Globus pallidus (tissue), 1 donor: ENCODE measurements at regions not wholly inside any gene's neighbourhood (a gene's known extent, or its start where the extent isn't known, plus 50 kb on each side); places are given as distances from the start of the nearest gene placed in this dataset.

Source experiments
- DNase-seq: peaks from one replicate; pipeline ENCODE4 v3.0.0-alpha.2; 2015; ENCODE audit warnings: low spot score

DNA sequence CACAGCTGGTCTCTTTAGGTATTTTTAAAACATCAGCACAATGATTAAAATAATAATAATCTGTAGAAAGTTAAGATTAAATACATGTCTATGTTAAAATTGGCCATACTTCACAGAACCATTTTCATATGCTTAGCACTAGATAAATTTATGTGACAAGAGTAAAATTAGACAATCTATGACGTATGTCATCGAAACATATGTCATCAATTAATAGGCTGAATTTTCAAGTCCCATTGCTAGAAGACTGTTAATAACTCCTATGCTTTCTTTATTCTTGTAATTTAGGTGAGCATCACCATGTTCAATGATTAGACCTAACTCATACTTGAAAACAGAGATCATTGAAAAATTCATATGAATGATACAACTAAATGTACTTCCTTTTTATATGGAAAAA is 593.3 kb upstream of the KCNMB2 start:
- DNase-seq, result no peak

DNA sequence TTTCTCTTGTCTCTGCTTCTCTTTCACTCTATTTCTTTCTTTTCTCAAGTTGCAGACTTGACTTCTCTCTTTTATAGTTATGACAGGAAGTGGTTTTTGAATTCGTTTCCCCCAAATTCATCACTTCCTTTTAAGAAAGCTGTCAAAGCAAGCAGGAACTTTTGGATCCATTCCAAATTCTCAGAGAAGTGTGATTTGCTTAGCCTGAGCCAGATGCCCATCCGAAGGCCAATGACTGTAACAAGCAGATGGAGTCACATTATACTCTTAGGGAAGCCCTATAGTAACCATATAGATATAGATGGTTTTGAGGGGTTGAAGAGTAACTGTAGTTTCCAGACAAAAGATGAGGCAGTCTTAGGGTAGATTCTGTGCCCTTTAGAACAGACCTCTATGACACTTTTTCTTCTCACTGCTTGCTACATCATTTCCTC is 592.0 kb upstream of the KCNMB2 start:
- DNase-seq, result no peak

DNA sequence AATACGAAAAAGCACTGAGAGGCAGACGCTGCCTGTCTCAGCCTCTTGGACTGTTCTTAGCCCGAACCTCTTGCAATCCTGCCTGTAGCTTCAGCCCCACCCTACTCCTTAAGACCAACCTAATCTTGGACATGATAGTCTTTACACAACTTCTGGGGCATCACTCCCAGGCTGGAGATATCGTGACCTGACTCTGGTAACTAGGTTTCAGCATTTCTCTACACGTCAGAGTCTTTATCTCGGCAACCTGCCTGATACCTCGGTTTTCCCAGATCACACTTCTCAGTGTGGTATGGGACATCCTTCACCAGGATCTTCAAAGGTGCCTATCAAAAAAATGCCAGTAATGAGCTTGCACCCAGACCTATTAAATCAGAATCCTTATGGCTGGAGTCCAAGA is 590.2 kb upstream of the KCNMB2 start:
- DNase-seq, result no peak

DNA sequence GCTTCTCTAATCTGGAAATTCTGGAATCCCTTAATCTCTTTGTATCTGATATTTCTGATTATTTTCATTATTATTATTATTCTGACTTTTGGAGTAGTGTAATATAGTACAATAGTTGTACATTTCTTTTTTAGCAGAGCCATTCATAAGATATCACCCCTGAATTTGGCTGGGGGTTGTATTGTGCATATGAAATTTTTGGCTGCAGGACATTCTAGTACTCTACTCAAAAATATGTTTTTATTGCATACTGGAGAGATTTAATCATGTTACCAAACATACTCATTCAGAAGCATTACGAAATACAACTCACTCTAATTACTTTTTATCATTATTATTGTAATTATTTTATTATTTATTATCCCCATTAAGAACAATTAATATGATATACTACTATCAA is 589.7 kb upstream of the KCNMB2 start:
- DNase-seq, result no peak

DNA sequence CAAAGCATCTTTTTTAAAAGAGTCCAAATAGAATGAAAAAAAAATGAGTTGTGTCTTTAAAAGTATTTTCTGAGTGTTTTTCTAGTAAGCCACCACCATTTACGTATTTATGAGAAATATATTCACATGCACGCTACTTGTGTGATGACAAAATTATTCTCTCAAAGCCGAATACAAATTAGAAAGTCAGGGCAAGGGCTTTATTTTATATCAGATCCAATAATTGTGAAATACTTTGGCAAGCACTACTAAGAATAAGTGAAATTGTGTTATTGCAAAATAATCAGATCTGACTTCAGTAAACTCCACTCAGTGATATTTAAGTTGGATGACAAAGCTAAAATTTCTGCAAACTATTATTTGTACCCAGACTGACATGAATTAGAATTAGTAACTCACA is 589.3 kb upstream of the KCNMB2 start:
- no peak for DNase-seq

DNA sequence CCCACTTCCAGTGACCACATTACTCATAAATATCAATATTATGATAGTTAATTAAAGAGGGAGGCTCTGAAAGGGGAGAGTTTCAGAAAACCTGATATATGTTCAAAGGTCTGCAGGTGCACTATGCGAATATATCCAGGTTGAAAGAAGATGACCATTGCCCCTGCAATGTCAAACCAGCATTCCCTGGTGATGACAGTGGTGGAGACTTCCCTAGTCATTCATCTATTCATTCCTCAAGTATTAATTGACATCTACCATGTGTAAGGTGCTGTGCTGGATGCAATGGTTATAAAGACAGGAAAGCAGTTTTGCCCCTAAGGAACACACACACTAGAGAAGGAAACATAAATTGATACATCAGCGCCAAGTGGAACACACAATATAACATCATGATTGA is 588.3 kb upstream of the KCNMB2 start:
- DNase-seq, result no peak

DNA sequence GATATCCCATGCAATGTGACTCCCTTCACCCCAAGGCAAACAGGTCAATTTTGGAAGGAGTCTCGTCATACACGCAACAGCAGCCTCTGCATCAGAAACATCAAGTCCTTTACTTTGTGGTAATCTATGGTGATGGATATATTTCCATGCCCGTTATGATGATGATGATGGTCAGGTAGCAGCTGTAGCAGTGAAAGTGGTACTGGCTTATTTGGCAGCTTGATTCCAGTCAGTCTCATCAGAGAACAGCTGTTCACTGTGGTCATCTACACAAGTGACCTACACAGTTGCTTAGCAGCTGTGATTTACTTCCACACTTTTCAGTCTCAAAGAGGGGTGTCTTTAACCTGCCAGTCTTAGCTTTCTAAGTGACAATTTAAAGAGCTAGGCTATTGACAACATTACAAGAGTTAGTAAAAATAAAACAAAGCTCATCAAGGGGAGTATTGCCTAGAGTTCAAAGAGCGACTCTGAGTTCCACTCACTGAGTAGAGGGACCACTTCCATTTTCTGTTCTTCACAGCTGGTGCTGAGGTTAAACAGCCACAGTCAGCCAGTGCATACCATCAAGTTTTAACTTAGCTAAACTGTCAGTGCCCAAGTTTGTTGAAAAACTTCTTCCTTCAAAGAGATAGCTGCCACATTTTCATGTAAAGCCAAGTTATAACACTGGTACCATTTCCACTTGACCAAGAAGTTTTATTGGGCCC is 587.4 kb upstream of the KCNMB2 start:
- DNase-seq, result no peak

DNA sequence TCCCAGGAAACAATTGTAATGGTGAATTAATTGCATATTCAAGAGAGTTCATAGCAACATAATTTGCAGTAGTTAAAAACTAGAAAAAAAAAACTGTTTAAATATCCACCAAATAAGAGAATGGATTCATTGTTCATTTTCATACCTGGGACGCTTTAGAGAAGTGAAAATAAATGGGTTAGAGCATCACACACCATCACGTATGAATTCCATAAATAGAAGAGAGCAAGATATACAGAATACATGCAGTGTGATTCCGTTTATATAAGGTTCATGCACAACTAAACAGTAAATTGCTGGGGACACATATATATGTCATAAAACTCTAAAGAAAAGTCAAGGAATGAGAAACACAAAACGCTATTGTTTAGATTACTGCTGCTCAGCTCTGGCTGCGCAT is 577.0 kb upstream of the KCNMB2 start:
- DNase-seq, result no peak

DNA sequence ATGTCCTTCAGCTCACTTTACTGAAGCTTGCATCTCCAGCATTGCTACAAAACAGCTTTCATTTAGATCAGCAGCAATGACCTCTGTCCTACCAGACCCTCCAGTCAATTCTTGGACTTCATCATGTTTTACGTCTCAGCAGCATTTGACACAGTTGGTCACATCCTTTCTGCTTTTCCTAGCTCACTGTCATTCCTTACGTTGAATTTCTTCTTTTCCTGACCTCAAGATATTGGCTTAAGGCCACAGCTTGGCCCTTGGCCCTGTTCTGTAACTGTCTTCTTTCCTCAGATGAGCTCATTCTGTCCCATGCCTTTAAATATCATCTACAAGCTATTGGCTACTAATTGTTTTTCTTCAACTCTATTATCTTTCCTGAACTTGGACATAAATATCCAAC is 576.2 kb upstream of the KCNMB2 start:
- DNase-seq, result no peak

DNA sequence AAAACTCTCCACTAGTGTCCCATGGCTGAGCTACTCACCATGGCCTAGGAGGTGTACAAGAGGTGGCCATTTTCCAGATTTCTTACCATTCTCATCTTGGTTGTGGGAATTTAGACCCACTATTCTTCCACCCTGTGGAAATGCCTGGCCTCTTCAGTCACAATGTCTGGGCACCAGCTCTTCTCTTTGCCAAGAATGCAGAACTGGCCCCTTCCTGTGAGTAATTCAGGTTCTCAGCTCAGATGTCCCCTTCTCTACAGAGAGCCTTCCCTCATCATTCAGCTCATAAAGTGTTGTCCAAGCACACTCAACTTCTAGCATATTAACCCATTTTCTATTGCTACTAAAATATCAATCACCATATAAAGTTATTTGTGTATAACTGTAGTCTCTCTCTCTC is 575.5 kb upstream of the KCNMB2 start:
- DNase-seq, result no peak

DNA sequence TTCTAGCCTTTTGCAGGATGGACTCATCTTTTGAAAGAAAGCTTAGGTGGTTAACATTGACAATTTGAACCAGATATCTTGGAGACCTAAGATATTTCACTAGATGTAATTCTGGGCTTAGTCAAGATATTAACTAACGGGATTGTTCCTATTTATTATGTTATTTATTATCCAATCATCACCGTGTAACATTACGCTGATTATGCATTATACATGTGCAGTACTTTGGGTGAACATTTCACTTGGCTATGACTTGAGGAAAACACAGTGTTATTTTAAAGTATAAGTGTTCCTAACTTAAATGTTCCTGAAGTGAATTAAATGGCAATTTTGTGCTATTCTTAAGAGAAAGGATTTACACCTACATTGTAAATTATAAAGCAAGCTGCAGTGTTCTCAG is 574.5 kb upstream of the KCNMB2 start:
- no peak for DNase-seq

DNA sequence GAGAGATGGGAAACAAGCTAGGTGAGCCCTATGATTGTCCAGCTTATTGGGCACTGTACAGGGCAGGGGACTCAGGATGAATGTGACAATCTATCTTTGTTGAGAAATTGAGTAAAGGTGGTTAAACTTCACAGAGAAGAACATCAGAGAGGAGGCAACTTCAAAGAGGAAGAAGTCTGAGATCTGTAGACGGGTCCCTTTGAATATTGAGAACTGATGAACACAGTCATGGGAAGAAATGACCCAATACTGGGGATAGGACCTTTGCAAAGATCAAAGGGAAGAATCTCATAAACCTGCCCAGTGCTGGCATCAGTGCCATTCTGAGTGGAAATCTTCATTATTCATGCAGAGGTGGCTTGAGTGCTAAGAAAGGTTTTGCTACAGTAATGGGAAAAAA is 569.7 kb upstream of the KCNMB2 start:
- DNase-seq, result no peak

DNA sequence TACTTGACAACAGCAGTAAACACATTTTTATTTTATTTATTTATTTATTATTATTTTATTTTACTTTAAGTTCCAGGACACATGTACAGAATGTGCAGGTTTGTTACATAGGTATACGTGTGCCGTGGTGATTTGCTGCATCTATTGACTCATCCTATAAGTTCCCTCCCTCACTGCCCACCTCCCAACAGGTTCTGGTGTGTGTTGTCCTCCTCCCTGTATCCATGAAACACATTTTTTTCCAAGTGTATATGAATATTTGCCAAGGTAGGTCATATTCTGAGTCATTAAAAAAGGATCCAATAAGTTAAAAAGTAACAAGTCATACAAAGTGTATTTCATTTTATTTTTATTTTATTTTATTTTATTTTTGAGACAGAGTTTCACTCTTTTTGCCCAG is 567.3 kb upstream of the KCNMB2 start:
- DNase-seq, result no peak

DNA sequence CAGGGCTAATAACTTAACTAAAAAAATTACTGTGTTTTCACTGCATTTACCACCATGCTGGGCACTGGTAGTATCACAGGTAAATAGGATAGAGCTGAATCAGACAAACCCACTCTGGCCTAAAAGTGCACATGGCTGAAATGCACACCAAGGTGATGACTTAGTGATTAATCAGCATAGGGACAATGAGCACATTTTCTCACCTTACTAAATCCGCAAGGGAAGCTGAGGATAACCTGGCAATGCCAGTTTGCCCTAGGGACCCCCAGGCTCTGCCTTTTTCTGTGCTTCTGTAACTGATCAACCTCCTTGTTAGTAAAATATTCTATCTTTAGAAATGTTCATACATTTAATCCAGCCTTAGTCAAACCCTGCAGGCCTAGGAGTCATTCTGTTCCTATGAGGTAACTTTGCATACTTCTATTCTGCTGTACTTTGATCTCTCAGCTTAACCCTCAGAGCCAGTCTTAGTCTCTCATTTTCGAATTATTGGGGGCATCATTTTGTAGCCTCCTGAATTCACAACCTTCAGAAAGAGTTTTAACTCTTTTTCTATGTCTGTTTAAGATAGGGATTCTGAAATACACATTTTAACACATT is 562.9 kb upstream of the KCNMB2 start:
- no peak for DNase-seq

DNA sequence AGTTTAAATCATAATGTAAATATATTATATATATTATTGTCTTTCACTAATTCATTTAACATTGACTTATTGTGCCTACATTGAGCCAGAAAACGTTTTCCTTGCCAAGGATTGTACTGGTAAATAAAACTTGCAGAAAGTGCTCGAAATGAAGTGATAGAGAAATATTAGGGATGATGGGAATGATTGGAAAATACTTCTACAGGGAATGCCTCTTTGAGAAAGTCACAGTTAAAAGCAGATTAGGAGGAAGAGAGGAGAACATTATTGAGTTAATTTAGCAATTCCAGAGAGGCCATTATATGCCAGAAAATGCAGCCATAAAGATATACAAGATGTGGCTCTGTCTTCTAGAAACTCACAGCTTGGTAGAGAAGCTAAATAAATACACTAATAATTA is 560.0 kb upstream of the KCNMB2 start:
- DNase-seq, result no peak

DNA sequence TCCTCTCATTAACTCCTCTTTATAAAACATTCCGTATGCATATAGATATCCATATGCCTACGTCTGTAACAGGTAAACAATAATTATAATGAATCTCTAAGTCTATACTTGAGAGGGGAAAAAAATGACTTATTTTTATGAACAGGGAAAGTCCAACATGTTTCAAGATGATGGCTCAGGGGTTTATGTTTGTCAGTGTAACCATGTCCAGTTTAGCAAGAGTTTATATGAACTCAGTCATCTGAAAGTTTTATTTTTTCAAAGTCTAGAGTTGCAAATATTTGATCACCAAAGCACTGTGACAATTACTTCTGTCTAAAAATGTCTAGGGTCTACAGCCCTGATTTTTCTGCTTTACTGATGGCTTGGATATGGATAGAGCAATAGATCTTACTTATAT is 559.4 kb upstream of the KCNMB2 start:
- DNase-seq, result no peak

DNA sequence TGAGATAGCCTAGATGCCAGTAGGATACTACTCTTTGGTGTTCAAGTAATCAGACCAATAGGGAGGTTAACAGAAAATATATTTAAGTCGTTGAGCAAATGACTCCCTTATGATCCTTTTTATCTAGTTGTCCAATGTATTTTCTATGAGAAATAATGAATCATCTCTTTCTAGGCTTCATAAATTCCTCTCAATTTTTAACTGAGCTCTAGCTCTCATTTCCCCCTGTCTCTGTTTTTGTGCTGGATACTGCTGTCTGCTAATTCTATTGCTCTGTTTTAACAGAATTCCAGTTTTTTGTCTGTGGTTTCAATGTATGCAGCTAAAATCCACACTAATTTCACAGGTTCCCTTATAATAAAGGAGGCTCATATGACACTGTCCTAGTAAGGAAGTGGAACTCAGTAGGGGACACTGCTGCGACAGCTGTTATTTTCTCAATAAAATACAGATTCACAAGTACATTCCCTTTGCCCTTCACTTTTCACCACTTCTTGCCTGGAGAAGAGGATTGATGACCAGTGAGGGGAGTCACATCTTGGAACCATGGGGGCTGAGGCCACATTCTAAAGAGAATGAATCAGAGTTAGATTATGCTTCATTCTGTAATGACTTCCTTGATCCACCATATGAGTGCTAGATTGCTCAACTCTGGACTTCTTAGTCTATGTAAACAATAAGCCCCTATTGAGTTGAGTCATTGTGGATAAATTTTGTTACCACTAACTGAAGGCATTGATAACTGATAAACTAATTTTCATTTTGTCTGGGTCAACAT is 558.7 kb upstream of the KCNMB2 start:
- DNase-seq, result no peak

DNA sequence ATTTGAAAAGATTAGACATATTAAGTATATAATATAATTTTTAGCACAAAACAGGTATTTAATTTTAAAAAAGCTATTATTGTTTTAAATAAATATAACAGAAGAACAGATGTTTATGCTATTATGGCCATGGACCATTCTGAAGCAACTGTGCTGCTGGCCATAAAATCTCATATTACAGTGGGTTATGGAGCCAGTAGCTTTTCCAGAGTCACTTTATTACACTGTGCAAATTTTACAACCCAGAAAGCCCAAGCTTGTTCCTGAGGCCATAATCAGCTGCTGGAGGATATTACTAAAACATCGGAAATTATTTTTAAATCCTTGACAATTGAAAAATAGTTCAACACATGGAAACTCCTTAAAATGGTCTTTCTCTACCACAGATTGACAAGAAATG is 557.3 kb upstream of the KCNMB2 start:
- DNase-seq, result no peak

DNA sequence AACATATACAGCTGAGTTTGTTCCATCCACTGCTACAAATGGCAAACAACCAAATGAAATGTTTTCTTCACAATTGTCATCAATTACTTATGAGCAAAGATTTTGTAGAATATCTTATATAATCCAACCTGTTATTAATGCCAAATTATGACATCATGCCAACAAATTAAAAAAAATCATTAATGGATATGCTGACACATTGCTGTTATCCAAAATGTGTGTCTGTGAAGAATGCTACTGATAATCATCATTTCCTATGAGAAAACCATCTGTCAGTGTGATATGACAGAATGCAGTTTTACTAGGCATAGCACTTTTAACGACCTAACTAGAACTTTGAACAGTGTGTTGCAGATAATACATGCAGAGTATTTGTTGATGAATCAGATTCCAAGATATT is 556.5 kb upstream of the KCNMB2 start:
- DNase-seq, result no peak

DNA sequence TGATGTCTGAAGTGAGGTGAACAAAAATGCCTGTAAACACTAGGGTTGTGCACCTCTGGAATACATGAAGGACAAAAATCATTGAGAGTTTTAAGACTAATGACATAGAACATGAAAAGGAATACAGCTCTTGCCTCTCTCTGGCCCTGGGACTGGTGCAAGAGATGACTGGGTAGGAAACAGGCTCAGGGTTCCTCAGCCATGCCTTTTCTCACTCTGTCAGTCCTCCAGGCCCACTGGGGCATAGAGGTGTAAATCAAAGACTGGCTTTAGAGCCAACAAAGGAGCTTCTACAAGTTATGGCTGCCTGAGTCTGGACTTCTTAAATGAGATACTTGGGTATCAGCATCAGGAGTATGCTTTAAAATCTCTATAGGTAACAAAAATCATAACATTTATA is 554.7 kb upstream of the KCNMB2 start:
- DNase-seq, result no peak

DNA sequence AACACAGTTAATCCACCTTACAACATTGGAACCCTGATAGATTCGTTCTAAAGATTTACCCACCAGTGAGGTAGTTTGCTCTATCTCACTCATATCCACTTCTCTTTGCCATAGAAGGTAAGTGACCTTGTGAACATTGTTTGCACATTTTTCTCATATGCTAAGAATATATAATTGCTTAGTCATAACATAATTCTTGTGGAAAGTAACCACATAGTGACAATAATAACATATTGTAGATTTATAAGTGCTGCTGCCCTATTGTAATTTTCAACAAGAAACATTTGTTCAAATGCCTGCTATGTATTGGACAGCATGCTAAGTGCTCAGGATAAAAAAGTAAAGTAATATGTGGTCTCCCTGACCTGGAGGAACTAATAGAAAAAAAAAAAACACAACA is 554.2 kb upstream of the KCNMB2 start:
- no peak for DNase-seq

DNA sequence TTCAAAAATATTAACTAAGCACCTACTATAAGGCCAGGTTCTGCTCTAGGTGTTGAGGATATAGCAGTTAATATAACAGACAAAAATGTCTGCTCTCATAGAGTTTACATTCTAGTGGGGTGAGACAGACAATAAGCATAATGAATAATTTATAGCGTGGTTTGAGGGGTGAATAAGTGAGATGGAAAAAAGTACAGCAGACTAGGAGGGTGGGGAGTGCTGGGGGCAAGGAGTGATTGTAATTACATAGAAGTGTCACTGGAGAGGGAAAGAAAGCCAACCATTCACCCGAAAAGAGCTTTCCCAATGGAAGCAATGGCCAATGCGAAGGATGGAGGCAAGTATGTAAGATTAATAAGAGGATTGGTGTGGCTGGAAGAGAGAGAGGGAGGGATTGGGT is 552.9 kb upstream of the KCNMB2 start:
- no peak for DNase-seq
